Duodenal mucosa (tissue), 2 donors: ENCODE measurements at regions not wholly inside any gene's neighbourhood (a gene's known extent, or its start where the extent isn't known, plus 50 kb on each side); places are given as distances from the start of the nearest gene placed in this dataset.

Experiments used
- H3K27ac ChIP-seq: one replicate; pipeline ENCODE4 v1.7.0; 2013; ENCODE audit warnings: low read depth, low read length
- H3K27me3 ChIP-seq, 2 donors: one replicate each; pipeline ENCODE4 v1.7.0; 2013; ENCODE audit warnings: low read length in 2 of 2, control low read depth in 1 of 2; ENCODE audit not compliant: insufficient read depth in 2 of 2, control insufficient read depth in 1 of 2
- H3K36me3 ChIP-seq, 2 donors: one replicate each; pipeline ENCODE4 v1.7.0; 2013; ENCODE audit warnings: low read length in 2 of 2, control low read depth in 1 of 2; ENCODE audit not compliant: insufficient read depth in 2 of 2, control insufficient read depth in 1 of 2
- H3K4me1 ChIP-seq, 2 donors: one replicate each; pipeline ENCODE4 v1.7.0; 2013; ENCODE audit warnings: low read length in 2 of 2, control low read depth in 1 of 2; ENCODE audit not compliant: insufficient read depth in 2 of 2, control insufficient read depth in 1 of 2
- H3K4me3 ChIP-seq, 2 donors: one replicate each; pipeline ENCODE4 v1.7.0; 2013; ENCODE audit warnings: low read length in 2 of 2, low read depth in 1 of 2
- H3K9ac ChIP-seq, 2 donors: one replicate each; pipeline ENCODE4 v1.7.0; 2013; ENCODE audit warnings: low read length in 2 of 2, low read depth in 1 of 2
- H3K9me3 ChIP-seq, 2 donors: one replicate each; pipeline ENCODE4 v1.7.0; 2013; ENCODE audit warnings: low read length in 2 of 2, control low read depth in 1 of 2; ENCODE audit not compliant: control insufficient read depth in 1 of 2

- no peaks in the 10 kb centered on the region for H3K27me3 ChIP-seq
- no peak overlapping the region for H3K4me3 ChIP-seq
- no peaks in the 10 kb centered on the region for H3K9me3 ChIP-seq
- no peak overlapping the region for H3K27ac ChIP-seq
- no peaks in the 10 kb centered on the region for H3K4me1 ChIP-seq
- H3K36me3 ChIP-seq: no peaks in the 10 kb centered on the region
- H3K9ac ChIP-seq: no peak overlapping the region
These were observed 61.1 kb upstream of the KCNJ16 start for GRCh38 chr17:70013911-70014310.

- H3K27ac ChIP-seq: no peak overlapping the region
These were observed 57.9 kb upstream of the KCNJ16 start for GRCh38 chr17:70017112-70017511.

GRCh38 chr17:70017941-70018340 lies 57.1 kb upstream of the KCNJ16 start:
- H3K27ac ChIP-seq: no peak overlapping the region
- H3K4me3 ChIP-seq: no peak overlapping the region
- no peak overlapping the region for H3K9ac ChIP-seq
- no peaks in the 10 kb centered on the region for H3K27me3 ChIP-seq
- H3K4me1 ChIP-seq: no peaks in the 10 kb centered on the region
- H3K36me3 ChIP-seq: no peaks in the 10 kb centered on the region
- no peaks in the 10 kb centered on the region for H3K9me3 ChIP-seq

More at GRCh38 chr17:70017112-70017511, 57.9 kb upstream of the KCNJ16 start:
- no peaks in the 10 kb centered on the region for H3K9me3 ChIP-seq
- no peaks in the 10 kb centered on the region for H3K27me3 ChIP-seq
- H3K9ac ChIP-seq: no peak overlapping the region
- no peaks in the 10 kb centered on the region for H3K36me3 ChIP-seq
- H3K4me1 ChIP-seq: no peaks in the 10 kb centered on the region
- H3K4me3 ChIP-seq: no peak overlapping the region

GRCh38 chr17:70021726-70022125 lies 53.3 kb upstream of the KCNJ16 start:
- no peak overlapping the region for H3K4me3 ChIP-seq
- H3K27me3 ChIP-seq: no peaks in the 10 kb centered on the region
- H3K4me1 ChIP-seq: no peaks in the 10 kb centered on the region
- H3K27ac ChIP-seq: no peak overlapping the region
- H3K9ac ChIP-seq: no peak overlapping the region
- no peaks in the 10 kb centered on the region for H3K9me3 ChIP-seq
- H3K36me3 ChIP-seq: no peaks in the 10 kb centered on the region

GRCh38 chr17:70022175-70022574 lies 52.9 kb upstream of the KCNJ16 start:
- Histone ChIP-seq H3K9me3 (no peaks in the 10 kb centered on the region), H3K27ac (no peak overlapping the region), H3K36me3 (no peaks in the 10 kb centered on the region), H3K4me1 (no peaks in the 10 kb centered on the region), H3K9ac (no peak overlapping the region), H3K4me3 (no peak overlapping the region), H3K27me3 (no peaks in the 10 kb centered on the region)

GRCh38 chr17:70024253-70024652 lies 50.8 kb upstream of the KCNJ16 start:
- H3K4me3 ChIP-seq: no peak overlapping the region
- H3K9me3 ChIP-seq: no peaks in the 10 kb centered on the region
- no peak overlapping the region for H3K27ac ChIP-seq

More at GRCh38 chr17:70024253-70024652, 50.8 kb upstream of the KCNJ16 start:
- Histone ChIP-seq H3K27me3 (no peaks in the 10 kb centered on the region), H3K36me3 (no peaks in the 10 kb centered on the region), H3K9ac (no peak overlapping the region), H3K4me1 (no peaks in the 10 kb centered on the region)
